ENCODE measurements at regions not wholly inside any gene's neighbourhood (a gene's known extent, or its start where the extent isn't known, plus 50 kb on each side); places are given as distances from the start of the nearest gene placed in this dataset.

DNA sequence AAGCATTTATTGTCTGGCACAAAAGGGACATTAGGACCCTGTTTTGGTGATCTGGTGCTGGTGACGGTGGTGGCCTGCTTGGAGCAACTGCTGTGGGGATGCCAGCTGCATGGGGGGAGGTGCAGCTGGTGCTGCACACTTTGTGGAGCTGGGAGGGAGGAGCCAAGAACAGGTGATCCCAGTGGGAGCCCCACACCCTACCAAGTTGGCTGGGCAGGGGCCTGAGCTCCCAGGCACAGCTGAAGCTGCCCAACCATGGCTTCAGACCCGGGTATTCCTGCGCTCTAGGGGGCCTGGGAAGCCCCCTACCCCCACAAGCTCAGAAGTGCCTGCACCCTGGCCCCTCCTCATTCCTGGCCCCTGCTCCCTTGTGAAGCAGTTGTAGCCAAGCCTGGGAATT lies 1512.5 kb downstream of the TECRL start:
- H3K9me3 Mint-ChIP-seq = peaks cover 14% of the 10 kb centered on the region

DNA sequence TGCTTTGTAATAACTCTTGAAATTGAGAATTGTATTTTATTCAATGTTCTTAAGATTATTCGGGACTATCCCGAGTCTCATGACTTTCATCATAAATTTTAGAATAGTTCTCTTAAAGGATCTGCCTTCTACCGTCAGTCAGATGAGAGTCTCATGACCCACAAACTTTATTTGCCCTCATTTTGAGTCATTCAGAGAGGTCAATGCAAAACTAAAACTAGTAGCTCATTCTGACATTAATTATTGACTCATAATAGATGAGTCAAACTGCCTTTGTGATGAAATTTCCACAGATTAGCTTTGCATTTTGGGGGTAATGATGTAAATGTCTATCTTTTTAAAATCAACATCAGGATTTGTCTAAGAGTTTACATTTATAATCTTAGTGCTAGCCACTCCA lies 1527.3 kb downstream of the TECRL start:
- Histone ChIP-seq H3K9me2 (ENCODE audit: insufficient read depth) (no peaks in the 10 kb centered on the region; the same call in 1 of the 2 replicates), H2AFZ (peak overlapping the region; percentile 44; the same call in 1 of the 2 replicates), H3K79me2 (replicated peaks; ENCODE audit: insufficient read depth) (no peaks in the 10 kb centered on the region), H3K27ac (ENCODE audit: low read depth) (no peak overlapping the region), H3K4me3 (no peak overlapping the region), H3K4me1 (ENCODE audit: insufficient read depth) (no peaks in the 10 kb centered on the region), H3F3A (replicated peaks; ENCODE audit: low read depth) (no peaks in the 10 kb centered on the region), H4K20me1 (replicated peaks; ENCODE audit: insufficient read depth) (no peaks in the 10 kb centered on the region), H3K36me3 (ENCODE audit: insufficient read depth) (no peaks in the 10 kb centered on the region), H3K4me2 (no peak overlapping the region), H3K27me3 (ENCODE audit: insufficient read depth) (no peaks in the 10 kb centered on the region)
- ATAC-seq (no peak), DNase-seq (ENCODE audit: low spot score) (no peak)
- Mint-ChIP-seq H3K4me3 (no peak overlapping the region), H3K9me3 (no peaks in the 10 kb centered on the region), H3K36me3 (ENCODE audit: low read depth) (no peaks in the 10 kb centered on the region), H3K27me3 (ENCODE audit: insufficient read depth, low read depth, poor library complexity) (no peaks in the 10 kb centered on the region), H3K27ac (no peak overlapping the region), H3K4me1 (peaks cover 5% of the 10 kb centered on the region; the same call in 2 of the 3 replicates)
- TF ChIP-seq, protein P1, sequence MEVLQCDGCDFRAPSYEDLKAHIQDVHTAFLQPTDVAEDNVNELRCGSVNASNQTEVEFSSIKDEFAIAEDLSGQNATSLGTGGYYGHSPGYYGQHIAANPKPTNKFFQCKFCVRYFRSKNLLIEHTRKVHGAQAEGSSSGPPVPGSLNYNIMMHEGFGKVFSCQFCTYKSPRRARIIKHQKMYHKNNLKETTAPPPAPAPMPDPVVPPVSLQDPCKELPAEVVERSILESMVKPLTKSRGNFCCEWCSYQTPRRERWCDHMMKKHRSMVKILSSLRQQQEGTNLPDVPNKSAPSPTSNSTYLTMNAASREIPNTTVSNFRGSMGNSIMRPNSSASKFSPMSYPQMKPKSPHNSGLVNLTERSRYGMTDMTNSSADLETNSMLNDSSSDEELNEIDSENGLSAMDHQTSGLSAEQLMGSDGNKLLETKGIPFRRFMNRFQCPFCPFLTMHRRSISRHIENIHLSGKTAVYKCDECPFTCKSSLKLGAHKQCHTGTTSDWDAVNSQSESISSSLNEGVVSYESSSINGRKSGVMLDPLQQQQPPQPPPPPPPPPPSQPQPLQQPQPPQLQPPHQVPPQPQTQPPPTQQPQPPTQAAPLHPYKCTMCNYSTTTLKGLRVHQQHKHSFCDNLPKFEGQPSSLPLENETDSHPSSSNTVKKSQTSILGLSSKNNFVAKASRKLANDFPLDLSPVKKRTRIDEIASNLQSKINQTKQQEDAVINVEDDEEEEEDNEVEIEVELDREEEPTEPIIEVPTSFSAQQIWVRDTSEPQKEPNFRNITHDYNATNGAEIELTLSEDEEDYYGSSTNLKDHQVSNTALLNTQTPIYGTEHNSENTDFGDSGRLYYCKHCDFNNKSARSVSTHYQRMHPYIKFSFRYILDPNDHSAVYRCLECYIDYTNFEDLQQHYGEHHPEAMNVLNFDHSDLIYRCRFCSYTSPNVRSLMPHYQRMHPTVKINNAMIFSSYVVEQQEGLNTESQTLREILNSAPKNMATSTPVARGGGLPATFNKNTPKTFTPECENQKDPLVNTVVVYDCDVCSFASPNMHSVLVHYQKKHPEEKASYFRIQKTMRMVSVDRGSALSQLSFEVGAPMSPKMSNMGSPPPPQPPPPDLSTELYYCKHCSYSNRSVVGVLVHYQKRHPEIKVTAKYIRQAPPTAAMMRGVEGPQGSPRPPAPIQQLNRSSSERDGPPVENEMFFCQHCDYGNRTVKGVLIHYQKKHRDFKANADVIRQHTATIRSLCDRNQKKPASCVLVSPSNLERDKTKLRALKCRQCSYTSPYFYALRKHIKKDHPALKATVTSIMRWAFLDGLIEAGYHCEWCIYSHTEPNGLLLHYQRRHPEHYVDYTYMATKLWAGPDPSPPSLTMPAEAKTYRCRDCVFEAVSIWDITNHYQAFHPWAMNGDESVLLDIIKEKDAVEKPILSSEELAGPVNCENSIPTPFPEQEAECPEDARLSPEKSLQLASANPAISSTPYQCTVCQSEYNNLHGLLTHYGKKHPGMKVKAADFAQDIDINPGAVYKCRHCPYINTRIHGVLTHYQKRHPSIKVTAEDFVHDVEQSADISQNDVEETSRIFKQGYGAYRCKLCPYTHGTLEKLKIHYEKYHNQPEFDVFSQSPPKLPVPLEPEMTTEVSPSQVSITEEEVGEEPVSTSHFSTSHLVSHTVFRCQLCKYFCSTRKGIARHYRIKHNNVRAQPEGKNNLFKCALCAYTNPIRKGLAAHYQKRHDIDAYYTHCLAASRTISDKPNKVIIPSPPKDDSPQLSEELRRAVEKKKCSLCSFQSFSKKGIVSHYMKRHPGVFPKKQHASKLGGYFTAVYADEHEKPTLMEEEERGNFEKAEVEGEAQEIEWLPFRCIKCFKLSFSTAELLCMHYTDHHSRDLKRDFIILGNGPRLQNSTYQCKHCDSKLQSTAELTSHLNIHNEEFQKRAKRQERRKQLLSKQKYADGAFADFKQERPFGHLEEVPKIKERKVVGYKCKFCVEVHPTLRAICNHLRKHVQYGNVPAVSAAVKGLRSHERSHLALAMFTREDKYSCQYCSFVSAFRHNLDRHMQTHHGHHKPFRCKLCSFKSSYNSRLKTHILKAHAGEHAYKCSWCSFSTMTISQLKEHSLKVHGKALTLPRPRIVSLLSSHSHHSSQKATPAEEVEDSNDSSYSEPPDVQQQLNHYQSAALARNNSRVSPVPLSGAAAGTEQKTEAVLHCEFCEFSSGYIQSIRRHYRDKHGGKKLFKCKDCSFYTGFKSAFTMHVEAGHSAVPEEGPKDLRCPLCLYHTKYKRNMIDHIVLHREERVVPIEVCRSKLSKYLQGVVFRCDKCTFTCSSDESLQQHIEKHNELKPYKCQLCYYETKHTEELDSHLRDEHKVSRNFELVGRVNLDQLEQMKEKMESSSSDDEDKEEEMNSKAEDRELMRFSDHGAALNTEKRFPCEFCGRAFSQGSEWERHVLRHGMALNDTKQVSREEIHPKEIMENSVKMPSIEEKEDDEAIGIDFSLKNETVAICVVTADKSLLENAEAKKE (CRISPR knock-in tag; IDR thresholded peaks at IDR 0.05) = no peak
- no peak for TF ChIP-seq EZH2phosphoT487 (IDR thresholded peaks at IDR 0.05; ENCODE audit: unreplicated experiment)
- TF ChIP-seq, protein P2, sequence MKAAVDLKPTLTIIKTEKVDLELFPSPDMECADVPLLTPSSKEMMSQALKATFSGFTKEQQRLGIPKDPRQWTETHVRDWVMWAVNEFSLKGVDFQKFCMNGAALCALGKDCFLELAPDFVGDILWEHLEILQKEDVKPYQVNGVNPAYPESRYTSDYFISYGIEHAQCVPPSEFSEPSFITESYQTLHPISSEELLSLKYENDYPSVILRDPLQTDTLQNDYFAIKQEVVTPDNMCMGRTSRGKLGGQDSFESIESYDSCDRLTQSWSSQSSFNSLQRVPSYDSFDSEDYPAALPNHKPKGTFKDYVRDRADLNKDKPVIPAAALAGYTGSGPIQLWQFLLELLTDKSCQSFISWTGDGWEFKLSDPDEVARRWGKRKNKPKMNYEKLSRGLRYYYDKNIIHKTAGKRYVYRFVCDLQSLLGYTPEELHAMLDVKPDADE (IDR thresholded peaks at IDR 0.05) = no peak
- TF ChIP-seq EZH2 (IDR thresholded peaks at IDR 0.05; ENCODE audit: low read depth, unreplicated experiment) = no peak
- TF ChIP-seq, protein P3, sequence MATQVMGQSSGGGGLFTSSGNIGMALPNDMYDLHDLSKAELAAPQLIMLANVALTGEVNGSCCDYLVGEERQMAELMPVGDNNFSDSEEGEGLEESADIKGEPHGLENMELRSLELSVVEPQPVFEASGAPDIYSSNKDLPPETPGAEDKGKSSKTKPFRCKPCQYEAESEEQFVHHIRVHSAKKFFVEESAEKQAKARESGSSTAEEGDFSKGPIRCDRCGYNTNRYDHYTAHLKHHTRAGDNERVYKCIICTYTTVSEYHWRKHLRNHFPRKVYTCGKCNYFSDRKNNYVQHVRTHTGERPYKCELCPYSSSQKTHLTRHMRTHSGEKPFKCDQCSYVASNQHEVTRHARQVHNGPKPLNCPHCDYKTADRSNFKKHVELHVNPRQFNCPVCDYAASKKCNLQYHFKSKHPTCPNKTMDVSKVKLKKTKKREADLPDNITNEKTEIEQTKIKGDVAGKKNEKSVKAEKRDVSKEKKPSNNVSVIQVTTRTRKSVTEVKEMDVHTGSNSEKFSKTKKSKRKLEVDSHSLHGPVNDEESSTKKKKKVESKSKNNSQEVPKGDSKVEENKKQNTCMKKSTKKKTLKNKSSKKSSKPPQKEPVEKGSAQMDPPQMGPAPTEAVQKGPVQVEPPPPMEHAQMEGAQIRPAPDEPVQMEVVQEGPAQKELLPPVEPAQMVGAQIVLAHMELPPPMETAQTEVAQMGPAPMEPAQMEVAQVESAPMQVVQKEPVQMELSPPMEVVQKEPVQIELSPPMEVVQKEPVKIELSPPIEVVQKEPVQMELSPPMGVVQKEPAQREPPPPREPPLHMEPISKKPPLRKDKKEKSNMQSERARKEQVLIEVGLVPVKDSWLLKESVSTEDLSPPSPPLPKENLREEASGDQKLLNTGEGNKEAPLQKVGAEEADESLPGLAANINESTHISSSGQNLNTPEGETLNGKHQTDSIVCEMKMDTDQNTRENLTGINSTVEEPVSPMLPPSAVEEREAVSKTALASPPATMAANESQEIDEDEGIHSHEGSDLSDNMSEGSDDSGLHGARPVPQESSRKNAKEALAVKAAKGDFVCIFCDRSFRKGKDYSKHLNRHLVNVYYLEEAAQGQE (IDR thresholded peaks at IDR 0.05; ENCODE audit: unreplicated experiment) = no peak
- TF ChIP-seq CREB1 (CRISPR knock-in tag; IDR thresholded peaks at IDR 0.05; ENCODE audit: low read depth) = no peak
- TF ChIP-seq, protein P4, sequence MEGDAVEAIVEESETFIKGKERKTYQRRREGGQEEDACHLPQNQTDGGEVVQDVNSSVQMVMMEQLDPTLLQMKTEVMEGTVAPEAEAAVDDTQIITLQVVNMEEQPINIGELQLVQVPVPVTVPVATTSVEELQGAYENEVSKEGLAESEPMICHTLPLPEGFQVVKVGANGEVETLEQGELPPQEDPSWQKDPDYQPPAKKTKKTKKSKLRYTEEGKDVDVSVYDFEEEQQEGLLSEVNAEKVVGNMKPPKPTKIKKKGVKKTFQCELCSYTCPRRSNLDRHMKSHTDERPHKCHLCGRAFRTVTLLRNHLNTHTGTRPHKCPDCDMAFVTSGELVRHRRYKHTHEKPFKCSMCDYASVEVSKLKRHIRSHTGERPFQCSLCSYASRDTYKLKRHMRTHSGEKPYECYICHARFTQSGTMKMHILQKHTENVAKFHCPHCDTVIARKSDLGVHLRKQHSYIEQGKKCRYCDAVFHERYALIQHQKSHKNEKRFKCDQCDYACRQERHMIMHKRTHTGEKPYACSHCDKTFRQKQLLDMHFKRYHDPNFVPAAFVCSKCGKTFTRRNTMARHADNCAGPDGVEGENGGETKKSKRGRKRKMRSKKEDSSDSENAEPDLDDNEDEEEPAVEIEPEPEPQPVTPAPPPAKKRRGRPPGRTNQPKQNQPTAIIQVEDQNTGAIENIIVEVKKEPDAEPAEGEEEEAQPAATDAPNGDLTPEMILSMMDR (conservative IDR thresholded peaks at IDR 0.05; ENCODE audit: low read depth in 2 of 2) = no peak
- TF ChIP-seq ZNF331 (CRISPR knock-in tag; IDR thresholded peaks at IDR 0.05; ENCODE audit: low read depth) = no peak

More for the DNA sequence above, 1512.5 kb downstream of the TECRL start:
- no peak overlapping the region for H2AFZ ChIP-seq
- no peak overlapping the region for H3K27ac ChIP-seq (ENCODE audit: low read depth)
- no peak overlapping the region for H3K4me3 ChIP-seq
- no peaks in the 10 kb centered on the region; the same call in 2 of the 3 replicates for H3K4me1 Mint-ChIP-seq
- TF ChIP-seq POLR2AphosphoS5 (IDR thresholded peaks at IDR 0.05; ENCODE audit: low read depth) (no peak), STAT1 (IDR thresholded peaks at IDR 0.05; ENCODE audit: unreplicated experiment) (no peak), EZH2 (IDR thresholded peaks at IDR 0.05; ENCODE audit: low read depth, unreplicated experiment) (no peak)
- ATAC-seq (no peak), DNase-seq (ENCODE audit: low spot score) (no peak)
- no peak overlapping the region for H3K4me3 Mint-ChIP-seq
- no peak overlapping the region for H3K27ac Mint-ChIP-seq
- H3K36me3 Mint-ChIP-seq (ENCODE audit: low read depth) = peaks cover 11% of the 10 kb centered on the region; the same call in 2 of the 3 replicates
- H3K4me1 ChIP-seq (ENCODE audit: insufficient read depth) = no peaks in the 10 kb centered on the region
- H3F3A ChIP-seq (replicated peaks; ENCODE audit: low read depth) = no peaks in the 10 kb centered on the region
- H3K4me2 ChIP-seq = no peak overlapping the region
- H3K27me3 Mint-ChIP-seq (ENCODE audit: insufficient read depth, low read depth, poor library complexity) = no peaks in the 10 kb centered on the region
- H4K20me1 ChIP-seq (replicated peaks; ENCODE audit: insufficient read depth) = no peaks in the 10 kb centered on the region
- no peaks in the 10 kb centered on the region for H3K36me3 ChIP-seq (ENCODE audit: insufficient read depth)
- H3K27me3 ChIP-seq (ENCODE audit: insufficient read depth) = no peaks in the 10 kb centered on the region
- H3K9me2 ChIP-seq (ENCODE audit: insufficient read depth) = no peaks in the 10 kb centered on the region
- no peaks in the 10 kb centered on the region for H3K79me2 ChIP-seq (replicated peaks; ENCODE audit: insufficient read depth)
